ENCODE measurements at regions not wholly inside any gene's neighbourhood (a gene's known extent, or its start where the extent isn't known, plus 50 kb on each side); places are given as distances from the start of the nearest gene placed in this dataset.

- FAIRE-seq, result no peak
Measured at GRCh38 chr9:23611869-23612268, 214.2 kb downstream of the ELAVL2 start.

GRCh38 chr9:23615569-23615968, 210.5 kb downstream of the ELAVL2 start:
- FAIRE-seq, result no peak

GRCh38 chr9:23621188-23621587, 204.9 kb downstream of the ELAVL2 start:
- FAIRE-seq, result no peak

- no peak for FAIRE-seq
Measured at GRCh38 chr9:23621924-23622323, 204.1 kb downstream of the ELAVL2 start.

- no peak for FAIRE-seq
Measured at GRCh38 chr9:23622396-23622795, 203.6 kb downstream of the ELAVL2 start.

- no peak for FAIRE-seq
Measured at GRCh38 chr9:23630488-23630887, 195.6 kb downstream of the ELAVL2 start.

- FAIRE-seq, result no peak
Measured at GRCh38 chr9:23635276-23635675, 190.8 kb downstream of the ELAVL2 start.

- no peak for FAIRE-seq
Measured at GRCh38 chr9:23636199-23636598, 189.8 kb downstream of the ELAVL2 start.

GRCh38 chr9:23638011-23638410, 188.0 kb downstream of the ELAVL2 start:
- FAIRE-seq, result no peak

GRCh38 chr9:23638837-23639426, 187.1 kb downstream of the ELAVL2 start:
- no peak for FAIRE-seq

Data from TTC549 (cell line).